ENCODE measurements at regions not wholly inside any gene's neighbourhood (a gene's known extent, or its start where the extent isn't known, plus 50 kb on each side); places are given as distances from the start of the nearest gene placed in this dataset.

GRCh38 chr22:26082866-26083265 is 86.4 kb upstream of the SEZ6L start:
- Mint-ChIP-seq H3K9me3 (0 out of 2 replicates have a peak, but pooled peaks cover 2% of the 10 kb centered on the region), H3K36me3 (no peaks in the 10 kb centered on the region), H3K27ac (no peak overlapping the region), H3K4me3 (no peak overlapping the region), H3K27me3 (ENCODE audit: low read depth) (no peaks in the 10 kb centered on the region), H3K4me1 (no peaks in the 10 kb centered on the region)
- ATAC-seq, result no peak
- CTCF ChIA-PET, result interaction anchor here (1.1 kb wide), 1 partner anchor 89 kb away, joined by 3 read pairs; no protein-coding TSS in a partner anchor
- POLR2A ChIA-PET, result no interaction called here
- DNase-seq (ENCODE audit: low spot score), result no peak
- TF ChIP-seq GRHL2 (CRISPR knock-in tag; IDR thresholded peaks at IDR 0.05; ENCODE audit: insufficient replicate concordance, severe bottlenecking), result no peak
- TF ChIP-seq E2F4 (CRISPR knock-in tag; IDR thresholded peaks at IDR 0.05; ENCODE audit: borderline replicate concordance, low read depth), result no peak
- TF ChIP-seq NR3C1 (CRISPR knock-in tag; conservative IDR thresholded peaks at IDR 0.05; ENCODE audit: low read depth), result no peak
- no peak for TF ChIP-seq TCF7 (CRISPR knock-in tag; IDR thresholded peaks at IDR 0.05; ENCODE audit: low read depth)
- TF ChIP-seq TEAD1 (CRISPR knock-in tag; IDR thresholded peaks at IDR 0.05), result no peak
- TF ChIP-seq KAT7 (CRISPR knock-in tag; IDR thresholded peaks at IDR 0.05; ENCODE audit: borderline replicate concordance), result no peak
- no peak for TF ChIP-seq ZBTB21 (CRISPR knock-in tag; IDR thresholded peaks at IDR 0.05; ENCODE audit: borderline replicate concordance)
- TF ChIP-seq NFYB (CRISPR knock-in tag; conservative IDR thresholded peaks at IDR 0.05; ENCODE audit: low read depth), result no peak
- TF ChIP-seq ZNF396 (CRISPR knock-in tag; IDR thresholded peaks at IDR 0.05; ENCODE audit: borderline replicate concordance), result no peak
- TF ChIP-seq PREB (CRISPR knock-in tag; IDR thresholded peaks at IDR 0.05; ENCODE audit: borderline replicate concordance), result no peak
- TF ChIP-seq FOXJ3 (CRISPR knock-in tag; IDR thresholded peaks at IDR 0.05; ENCODE audit: borderline replicate concordance), result no peak
- no peak for TF ChIP-seq MYBL2 (CRISPR knock-in tag; IDR thresholded peaks at IDR 0.05)
- TF ChIP-seq RELA (CRISPR knock-in tag; IDR thresholded peaks at IDR 0.05; ENCODE audit: borderline replicate concordance), result no peak
- TF ChIP-seq ZSCAN18 (CRISPR knock-in tag; IDR thresholded peaks at IDR 0.05), result no peak
- TF ChIP-seq ETV6 (CRISPR knock-in tag; IDR thresholded peaks at IDR 0.05), result no peak
- no peak for TF ChIP-seq FOXP4 (CRISPR knock-in tag; IDR thresholded peaks at IDR 0.05)
- TF ChIP-seq ZNF232 (CRISPR knock-in tag; IDR thresholded peaks at IDR 0.05), result no peak
- no peak for TF ChIP-seq JUN (CRISPR knock-in tag; IDR thresholded peaks at IDR 0.05)
- TF ChIP-seq ZNF317 (CRISPR knock-in tag; IDR thresholded peaks at IDR 0.05; ENCODE audit: borderline replicate concordance, low read depth), result no peak
- no peak for TF ChIP-seq ZNF219 (CRISPR knock-in tag; IDR thresholded peaks at IDR 0.05; ENCODE audit: borderline replicate concordance)

- Mint-ChIP-seq H3K27me3 (ENCODE audit: low read depth) (no peaks in the 10 kb centered on the region), H3K4me3 (no peak overlapping the region), H3K27ac (no peak overlapping the region), H3K4me1 (no peaks in the 10 kb centered on the region), H3K36me3 (no peaks in the 10 kb centered on the region), H3K9me3 (no peaks in the 10 kb centered on the region)
- DNase-seq (ENCODE audit: low spot score), result no peak
- ATAC-seq, result no peak; the same call in 1 of the 2 replicates
- ChIA-PET POLR2A (interaction anchor here (0.6 kb wide), 1 partner anchor 8 kb away, joined by 3 read pairs; no protein-coding TSS in a partner anchor), CTCF (interaction anchor here (0.5 to 1.1 kb wide), 6 partner anchors 83 to 246 kb away, joined by 3 to 6 read pairs (median 3); partner anchors contain the start of gene SEZ6L)
- TF ChIP-seq USF2 (CRISPR knock-in tag; IDR thresholded peaks at IDR 0.05), result no peak
- TF ChIP-seq CREM (CRISPR knock-in tag; IDR thresholded peaks at IDR 0.05), result no peak
- no peak for TF ChIP-seq ZSCAN18 (CRISPR knock-in tag; IDR thresholded peaks at IDR 0.05)
- TF ChIP-seq ARID4B (CRISPR knock-in tag; IDR thresholded peaks at IDR 0.05; ENCODE audit: borderline replicate concordance), result no peak
These were observed 82.9 kb upstream of the SEZ6L start for GRCh38 chr22:26086359-26086758.

Measured in WTC11 (cell line).